ENCODE measurements at regions not wholly inside any gene's neighbourhood (a gene's known extent, or its start where the extent isn't known, plus 50 kb on each side); places are given as distances from the start of the nearest gene placed in this dataset.

DNA sequence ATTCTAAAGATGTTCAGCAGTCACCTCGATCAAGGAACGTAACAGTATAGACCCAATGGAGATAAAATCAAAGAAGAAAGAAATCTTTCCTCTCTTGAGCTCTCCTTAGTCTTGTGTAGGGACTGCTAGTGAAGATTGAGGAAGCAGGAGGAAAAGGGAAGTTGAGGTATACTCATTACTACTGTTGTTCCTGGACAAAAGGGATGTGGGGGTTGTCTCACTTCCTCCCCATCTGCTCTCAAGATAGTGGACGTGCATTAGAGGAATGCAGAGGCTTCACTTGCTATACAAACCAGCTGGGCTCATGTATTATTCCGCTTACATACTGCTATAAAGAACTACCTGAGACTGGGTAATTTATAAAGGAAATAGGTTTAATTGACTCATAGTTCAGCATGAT lies 208.9 kb upstream of the ARHGEF9 start:
- no peak for DNase-seq (ENCODE audit: low spot score)

DNA sequence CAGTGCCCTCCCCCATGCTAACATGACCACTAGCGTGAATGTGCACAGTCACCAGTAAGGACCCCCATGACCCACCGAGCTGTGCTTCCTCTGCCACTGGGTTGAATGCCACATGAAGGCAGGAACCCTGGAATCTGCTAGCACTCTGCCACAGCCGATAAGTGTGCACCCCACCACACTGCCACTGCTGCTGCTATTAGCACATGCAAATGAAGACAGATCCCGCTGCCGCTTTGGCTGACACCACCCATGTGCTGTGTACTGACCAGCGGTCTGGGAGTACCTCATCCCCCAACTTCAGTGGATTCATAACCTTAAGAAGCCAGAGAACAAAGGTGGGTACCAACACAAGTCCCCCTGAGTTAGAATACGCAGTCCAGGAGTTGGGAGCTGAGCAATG lies 200.9 kb upstream of the ARHGEF9 start:
- DNase-seq (ENCODE audit: low spot score) = no peak

DNA sequence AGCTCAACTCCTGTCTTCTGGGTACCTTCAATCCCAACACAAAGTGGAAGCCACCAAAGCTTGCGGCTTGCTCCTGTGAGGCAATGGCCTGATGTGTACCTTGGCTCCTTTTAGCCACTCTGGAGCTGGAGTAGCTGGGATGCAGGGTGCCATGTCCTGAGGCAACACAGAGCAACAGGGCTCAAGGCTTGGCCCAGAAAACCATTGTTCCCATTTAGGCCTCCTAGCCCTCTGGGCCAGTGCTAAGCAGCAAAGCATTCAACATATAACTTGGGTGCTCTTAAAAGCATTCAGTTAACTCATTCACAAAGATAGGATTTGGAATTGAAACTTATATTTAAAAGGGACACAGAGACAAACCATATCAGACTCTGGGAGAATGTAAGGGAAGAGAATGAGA lies 194.5 kb upstream of the ARHGEF9 start:
- no peak for DNase-seq (ENCODE audit: low spot score)

DNA sequence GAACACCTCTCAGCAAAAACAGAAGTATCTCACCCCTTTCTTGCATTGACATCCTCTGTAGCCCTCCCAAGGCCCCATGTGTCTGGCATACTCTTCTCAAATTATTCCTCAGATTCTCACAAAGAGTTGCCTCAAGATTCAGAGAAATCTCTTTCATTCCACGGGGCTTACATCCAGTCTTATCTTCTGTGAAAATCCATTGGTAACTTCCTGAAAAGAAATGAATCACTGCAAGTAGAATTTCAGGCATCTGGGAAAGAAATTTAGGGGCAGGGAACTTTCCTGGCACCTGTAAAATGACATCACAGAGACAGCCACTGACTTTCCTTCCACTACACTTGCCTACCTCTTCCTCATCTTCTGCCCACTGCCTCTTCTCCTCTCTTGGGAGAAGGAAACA lies 182.5 kb upstream of the ARHGEF9 start:
- DNase-seq (ENCODE audit: low spot score) = no peak

DNA sequence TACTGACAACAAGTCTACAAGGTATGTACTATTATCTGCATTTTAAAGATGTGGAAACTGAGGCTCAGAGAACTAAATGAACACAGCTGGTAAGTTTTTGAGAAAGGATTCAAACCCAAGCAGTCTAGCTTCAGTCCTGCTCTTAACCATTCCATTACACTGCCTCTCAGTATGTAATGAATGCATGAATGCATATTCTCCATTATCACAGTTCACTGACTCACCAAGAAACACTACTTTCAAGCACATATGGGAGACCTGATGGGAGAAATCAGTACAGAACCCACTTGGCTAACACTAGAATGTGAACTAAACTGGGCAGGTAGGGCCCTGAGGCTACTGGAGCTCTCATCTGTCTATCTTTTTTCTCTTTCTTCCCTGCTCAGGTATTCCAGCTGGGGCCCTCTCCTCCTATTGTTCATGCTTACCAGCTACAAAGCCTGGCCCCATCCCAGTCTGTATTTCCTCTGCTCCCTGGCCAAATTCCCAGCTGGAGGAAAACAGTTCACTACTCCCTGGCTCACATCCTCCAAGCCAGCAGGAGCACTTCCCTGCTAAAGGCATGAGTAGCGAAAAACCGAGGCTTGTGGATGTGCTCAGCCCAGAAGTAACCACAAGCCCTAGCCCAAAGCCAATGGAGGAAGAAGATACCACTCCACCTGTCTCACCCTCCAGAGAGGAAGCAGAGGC lies 178.2 kb upstream of the ARHGEF9 start:
- DNase-seq (ENCODE audit: low spot score) = no peak

DNA sequence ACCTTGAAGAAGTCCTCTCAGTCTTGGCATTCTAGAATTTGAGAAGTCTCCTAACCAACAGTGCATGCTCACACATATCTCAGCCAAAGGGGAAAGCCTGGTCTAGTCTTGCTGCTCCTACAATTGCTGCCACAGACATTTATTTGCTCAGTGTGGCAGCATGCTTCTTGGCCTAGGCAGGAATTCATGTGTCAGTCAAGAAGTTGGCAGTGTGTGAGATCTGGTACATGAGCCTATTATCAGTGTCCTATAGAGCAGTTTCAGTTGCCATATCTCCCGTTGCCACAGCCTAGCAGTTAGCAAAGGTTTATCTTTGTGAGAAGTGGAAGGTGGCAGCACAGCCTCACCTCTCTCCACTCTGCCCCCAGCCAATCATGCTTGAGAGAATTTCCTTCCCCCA lies 176.9 kb upstream of the ARHGEF9 start:
- no peak for DNase-seq (ENCODE audit: low spot score)

DNA sequence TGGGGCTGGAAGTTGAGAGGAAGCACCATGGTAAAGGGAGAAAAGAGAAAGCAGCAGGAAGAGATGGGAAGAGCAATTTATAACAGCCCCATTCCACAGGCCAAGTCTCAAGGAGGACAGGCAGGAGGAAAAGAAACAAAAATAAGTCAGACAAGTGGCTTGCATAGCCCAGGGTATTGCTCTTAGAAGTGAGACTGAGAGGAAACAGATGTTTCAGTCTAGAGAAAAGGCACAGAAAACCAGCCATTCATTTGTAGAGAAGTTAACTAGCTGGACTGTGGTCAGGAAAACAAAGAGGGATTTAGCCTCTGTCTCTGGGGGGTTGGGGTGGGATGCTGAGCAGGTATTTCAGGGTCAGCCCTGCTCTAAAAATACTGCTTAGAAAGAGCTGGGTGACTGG lies 175.0 kb upstream of the ARHGEF9 start:
- DNase-seq (ENCODE audit: low spot score) = no peak

DNA sequence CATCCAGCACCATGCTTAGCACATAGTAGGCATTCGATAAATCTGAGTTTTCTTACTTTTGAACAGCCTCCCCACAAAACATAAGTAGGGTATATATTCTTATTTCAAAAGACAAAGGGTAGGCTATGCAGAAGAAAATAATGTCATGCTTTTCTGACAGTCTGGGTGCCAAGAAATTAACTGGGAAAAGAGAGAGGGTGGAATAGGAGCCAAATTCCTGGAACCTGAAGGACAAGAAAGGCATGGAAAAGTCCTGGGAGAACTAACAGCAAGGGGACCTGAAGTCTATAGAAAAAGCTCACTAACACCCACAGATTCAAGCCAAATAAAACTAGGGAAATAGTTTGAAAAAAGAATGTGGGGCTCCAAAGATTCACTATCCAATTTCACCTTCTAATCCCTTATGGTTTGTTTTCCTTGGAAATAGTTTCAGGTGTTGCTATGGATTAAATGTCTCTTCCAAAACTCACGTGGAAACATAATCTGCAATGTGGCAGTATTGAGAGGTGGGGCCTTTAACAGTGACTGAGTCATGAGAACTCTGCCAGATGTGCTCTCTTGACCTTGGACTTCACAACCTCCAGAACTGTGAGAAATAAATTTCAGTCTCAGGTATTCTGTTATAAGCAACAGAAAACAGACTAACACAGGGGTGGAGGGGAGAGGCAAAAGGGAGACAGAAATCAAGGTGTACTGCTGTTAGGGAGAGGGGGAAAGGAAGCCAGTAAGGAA lies 173.3 kb upstream of the ARHGEF9 start:
- no peak for DNase-seq (ENCODE audit: low spot score)

DNA sequence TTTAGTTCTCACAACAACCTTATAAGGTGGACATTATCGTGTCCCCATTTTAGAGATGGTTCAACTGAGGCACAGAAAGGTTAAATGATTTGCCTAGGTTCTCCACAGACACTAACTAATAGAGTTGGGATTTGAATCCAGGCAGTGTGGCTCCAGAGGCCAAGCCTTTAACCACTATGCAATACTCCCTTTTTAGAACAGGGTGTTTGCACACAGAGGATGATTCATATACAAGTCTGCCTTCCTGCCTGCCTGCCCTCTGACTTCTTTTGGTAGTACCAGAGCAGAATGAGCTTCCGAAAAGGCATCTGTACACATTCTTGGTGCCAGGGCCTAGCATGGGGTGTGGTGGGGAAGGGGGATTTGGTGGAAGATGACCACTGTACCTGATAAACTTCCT lies 150.8 kb upstream of the ARHGEF9 start:
- DNase-seq (ENCODE audit: low spot score) = no peak

DNA sequence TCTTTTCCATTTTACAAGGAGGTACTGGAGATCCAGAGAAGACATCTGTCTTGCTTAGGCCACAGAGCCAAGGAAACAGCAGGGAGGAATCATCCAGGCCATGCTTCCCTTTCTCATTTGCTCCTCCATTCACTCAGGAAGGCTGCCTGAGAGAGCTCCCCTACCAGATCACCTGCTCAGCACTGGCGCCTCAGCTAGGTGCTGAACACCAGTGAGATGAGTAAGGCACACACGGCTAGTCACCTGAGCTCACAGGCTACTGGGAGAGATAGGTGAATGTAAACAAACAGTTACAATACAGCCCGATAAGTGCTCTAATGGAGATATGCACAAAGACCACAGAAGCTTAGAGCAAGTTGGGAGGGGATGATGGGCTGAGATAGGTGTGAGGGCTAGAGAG lies 149.8 kb upstream of the ARHGEF9 start:
- no peak for DNase-seq (ENCODE audit: low spot score)

DNA sequence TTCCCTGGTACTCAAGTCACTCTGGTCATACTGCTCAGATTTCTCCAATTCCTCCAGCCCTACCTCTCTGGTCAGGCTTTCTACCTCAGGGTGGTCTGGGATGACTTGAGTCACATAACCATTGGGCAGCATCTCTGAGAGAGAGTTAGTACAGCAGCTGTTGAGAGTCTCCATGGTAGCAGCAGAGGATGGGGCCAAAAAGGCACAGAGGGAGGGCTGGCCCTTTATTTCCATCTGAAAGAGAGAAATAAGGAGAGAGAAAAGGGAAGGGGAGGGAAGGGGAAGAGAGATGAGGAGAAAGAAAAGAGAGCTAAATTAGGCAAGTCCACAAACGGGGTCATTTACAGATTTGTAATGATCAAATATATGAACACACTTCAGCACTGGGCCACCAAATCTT lies 149.1 kb upstream of the ARHGEF9 start:
- DNase-seq (ENCODE audit: low spot score) = no peak

DNA sequence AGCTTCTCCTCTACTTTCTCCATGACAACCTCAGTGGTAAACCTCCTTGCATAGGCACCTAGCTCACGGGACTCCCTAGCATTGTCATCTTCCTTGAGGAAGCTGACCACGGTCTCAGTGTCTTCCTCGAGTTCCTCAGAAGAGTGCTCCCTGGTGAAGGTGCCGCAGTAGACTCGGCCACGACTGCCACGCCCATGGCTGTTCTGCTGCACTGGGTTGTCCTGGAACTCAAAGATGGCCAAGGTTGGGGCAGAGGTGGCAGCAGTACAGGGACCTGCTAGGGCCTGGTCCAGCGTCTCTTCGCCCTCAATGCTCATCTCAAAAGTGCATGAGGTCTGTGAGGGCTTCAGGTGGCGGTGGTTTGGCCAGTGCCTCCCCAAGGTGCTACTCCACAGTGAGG lies 147.9 kb upstream of the ARHGEF9 start:
- DNase-seq (ENCODE audit: low spot score) = no peak

DNA sequence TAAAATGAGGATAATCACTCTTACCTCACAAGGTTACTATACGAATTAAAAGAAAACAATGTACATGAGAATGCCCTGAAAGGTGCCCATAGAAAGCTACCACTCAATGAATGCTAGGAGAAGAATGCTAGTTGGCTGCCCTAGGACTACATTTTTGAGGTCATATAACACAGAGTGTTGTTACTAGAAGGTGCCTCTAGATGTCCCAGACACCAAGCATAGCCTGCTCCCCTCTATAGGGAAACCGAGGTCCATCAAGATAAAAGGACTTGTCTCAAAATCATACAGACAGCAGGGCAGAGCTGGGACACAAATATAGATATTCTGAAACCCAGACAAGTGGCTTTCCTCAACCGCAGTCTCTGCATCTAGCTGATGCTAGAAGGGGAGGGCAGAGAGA lies 147.0 kb upstream of the ARHGEF9 start:
- DNase-seq (ENCODE audit: low spot score) = no peak

DNA sequence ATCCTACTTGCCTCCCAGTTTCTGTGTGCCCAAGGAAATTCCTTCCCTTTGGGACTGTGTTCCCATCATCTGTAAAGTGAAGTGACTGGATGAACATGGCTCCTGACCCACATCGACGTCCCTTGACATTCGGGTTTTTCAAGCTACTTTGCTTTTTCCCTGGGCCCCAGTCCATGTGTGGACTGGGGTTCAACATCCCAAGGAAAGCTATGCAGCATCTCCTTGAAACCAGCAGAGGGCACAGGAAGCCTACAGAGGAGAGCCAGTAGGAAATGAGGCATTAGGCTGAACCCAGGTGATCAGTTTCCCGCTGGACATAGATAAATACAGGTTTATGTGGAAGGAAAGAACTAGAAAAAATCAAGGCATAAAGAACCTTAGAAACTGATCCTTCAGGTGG lies 145.1 kb upstream of the ARHGEF9 start:
- peak; percentile 28 for DNase-seq (ENCODE audit: low spot score)

DNA sequence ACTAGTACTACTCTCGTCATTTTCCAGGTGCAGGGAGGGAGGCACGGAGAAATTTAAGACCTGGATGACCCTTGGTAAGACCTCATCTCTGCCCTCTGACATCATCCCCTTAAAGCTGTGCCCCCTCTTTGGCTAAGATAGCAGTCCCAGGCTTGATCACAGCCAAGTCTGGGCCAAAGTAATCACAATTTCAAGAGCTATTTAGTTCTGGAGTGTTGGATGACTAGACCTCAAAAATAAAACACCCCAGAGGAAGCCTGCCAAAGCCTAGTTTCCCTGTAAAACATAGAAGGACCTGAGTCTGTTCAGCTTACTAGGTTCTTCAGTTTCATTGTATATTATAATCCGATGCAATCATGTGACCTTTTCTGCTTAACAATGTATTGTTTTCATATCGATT lies 144.6 kb upstream of the ARHGEF9 start:
- no peak for DNase-seq (ENCODE audit: low spot score)

DNA sequence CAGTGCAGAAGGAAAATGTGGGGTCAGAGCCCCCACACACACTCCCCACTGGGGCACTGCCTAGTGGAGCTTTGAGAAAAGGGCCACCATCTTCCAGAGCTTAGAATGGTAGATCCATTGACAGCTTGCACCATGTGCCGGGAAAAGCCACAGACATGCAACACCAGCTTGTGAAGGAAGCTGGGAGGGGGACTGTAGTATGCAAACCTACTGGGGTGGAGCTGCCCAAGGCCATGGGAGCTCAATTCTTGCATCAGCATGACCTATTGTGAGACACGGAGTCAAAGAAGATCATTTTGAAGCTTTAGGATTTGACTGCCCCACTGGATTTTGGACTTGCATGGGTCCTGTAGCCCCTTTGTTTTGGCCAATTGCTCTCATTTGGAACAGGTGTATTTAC lies 142.8 kb upstream of the ARHGEF9 start:
- DNase-seq (ENCODE audit: low spot score) = no peak

DNA sequence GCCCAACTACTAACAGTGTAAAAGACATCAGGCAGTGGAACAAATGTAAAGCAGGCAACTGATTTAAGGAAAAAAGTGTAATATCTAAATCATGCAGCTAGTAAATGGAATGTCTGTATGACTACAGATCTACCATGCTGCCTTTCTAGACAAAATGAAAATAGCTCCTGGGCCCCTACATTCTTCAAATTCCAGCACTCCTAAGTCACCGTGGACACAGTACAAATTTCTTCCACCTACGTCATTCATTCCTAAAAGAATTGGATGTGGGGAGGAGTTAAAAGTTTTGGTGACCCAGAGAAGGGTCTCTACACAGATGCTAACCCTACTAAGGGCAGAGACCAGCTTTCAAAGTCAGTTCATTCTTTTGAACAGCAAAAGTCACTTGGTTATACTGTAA lies 137.2 kb upstream of the ARHGEF9 start:
- peak; percentile 48 for DNase-seq (ENCODE audit: low spot score)

DNA sequence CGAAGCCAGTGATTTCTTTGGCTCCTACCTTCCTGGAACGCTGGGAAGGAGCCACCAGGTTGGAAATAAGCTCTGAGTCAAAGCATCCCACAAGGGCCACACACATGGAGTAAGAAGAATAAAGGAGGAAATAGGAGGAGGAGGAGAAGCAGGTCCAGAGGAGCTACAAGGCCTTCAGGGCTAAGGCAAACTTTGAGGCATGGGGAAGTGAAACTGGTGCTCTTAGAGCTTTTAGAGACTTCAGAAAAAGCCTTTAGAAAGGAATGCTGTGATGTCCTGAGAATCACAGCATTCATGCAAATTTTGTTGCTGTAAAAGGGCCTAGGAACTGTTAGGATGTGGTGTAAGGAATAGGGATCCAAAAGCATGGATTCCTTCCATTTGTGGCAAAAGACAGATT lies 135.9 kb upstream of the ARHGEF9 start:
- DNase-seq (ENCODE audit: low spot score) = no peak

DNA sequence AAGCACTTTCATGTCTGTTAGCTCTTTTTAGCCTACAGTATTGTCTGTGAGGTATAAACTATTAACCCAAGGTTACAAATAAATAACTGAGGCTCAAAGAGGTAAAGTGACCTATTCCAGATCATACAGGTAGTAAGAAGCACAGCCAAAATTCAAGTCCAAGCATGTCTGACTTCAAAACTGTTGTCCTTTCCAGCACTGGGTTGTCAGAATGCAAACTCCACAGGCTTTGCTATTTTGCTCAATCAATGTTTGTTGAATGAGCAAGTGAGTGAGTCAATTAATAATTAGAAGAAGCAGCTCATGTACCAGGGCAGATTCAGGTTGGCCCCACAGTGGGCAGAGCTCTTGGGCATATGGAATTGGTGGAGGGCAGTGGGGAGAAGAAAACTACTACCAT lies 134.1 kb upstream of the ARHGEF9 start:
- no peak for DNase-seq (ENCODE audit: low spot score)

DNA sequence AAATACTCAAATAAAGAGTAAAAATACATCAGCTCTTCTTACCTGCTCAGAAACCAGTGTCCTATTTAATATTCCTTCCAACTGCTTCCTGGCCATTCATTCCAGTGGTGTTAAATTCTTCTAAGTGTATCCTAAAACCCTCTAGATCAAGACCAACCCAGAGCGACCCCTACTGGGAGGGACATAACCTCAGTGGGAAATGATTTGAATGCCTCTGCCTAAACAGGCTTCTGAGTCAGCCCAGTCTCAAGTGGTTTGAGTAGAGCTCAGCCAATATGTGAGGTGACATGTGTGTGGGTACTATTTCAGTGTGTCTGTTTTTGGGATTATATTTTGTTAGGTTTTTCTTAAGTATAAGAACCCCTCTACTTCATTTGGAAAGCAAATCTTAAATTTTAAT lies 133.6 kb upstream of the ARHGEF9 start:
- DNase-seq (ENCODE audit: low spot score) = no peak

DNA sequence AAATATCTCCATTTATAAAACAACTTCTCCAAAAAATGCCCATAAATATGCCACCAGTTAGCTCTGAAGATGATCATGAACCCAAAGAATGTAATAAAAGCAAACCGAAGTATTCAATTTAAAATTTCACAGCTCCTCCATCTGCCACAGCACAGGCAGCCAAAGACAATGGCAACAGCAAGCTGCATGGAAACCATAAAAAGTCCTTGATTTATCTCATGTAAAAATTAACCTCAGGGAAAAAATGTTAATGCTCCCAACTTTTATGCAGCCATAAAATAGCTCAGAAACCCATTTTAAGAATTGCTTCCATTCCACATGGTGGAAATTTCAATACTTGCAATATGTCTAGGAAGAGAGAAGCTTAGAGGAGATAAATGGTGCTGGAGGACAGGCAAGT lies 132.3 kb upstream of the ARHGEF9 start:
- DNase-seq (ENCODE audit: low spot score) = no peak

DNA sequence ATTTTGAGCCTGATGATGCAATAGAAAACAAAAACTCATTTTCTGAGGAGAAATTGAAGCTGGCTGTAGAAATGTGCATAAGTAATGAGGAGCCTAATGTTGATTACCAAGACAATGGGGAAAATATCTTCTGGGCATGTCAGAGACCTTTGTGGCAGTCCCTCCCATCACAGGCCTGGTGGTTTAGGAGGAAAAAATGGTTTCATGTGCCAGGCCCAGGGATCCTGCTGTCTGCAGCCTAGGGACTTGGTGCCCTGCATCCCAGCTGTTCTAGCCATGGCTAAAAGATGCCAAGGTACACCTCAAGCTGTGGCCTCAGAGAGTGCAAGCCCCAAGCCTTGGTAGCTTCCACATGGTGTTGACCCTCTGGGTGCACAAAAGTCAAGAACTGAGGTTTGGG lies 128.7 kb upstream of the ARHGEF9 start:
- no peak for DNase-seq (ENCODE audit: low spot score)

DNA sequence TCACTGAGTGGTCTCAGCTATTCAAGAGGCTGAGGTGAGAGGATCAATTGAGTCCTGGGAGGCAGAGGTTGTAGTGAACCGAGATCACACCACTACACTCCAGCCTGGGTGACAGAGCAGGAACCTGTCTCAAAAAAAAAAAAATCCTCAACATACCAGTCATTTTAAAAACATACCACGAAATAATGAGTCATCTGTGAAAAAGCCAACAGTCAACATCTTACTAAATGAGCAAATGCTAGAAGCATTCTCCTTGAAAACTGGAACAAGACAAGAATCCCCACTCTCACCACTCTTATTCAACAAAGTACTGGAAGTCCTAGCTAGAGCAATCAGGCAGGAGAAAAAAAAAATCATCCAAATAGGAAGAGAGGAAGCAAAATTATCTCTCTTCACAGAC lies 104.0 kb upstream of the ARHGEF9 start:
- no peak for DNase-seq (ENCODE audit: low spot score)
